ENCODE measurements at regions not wholly inside any gene's neighbourhood (a gene's known extent, or its start where the extent isn't known, plus 50 kb on each side); places are given as distances from the start of the nearest gene placed in this dataset.

GRCh38 chr14:41222581-41222980 is 384.1 kb upstream of the LRFN5 start:
- no peak for TF ChIP-seq POLR2AphosphoS5 (IDR thresholded peaks at IDR 0.05; ENCODE audit: low read depth, low read length)
- no peak for TF ChIP-seq REST (IDR thresholded peaks at IDR 0.05; ENCODE audit: insufficient read depth in 1 of 2, low read depth in 2 of 2, low read length in 2 of 2)

Data from PFSK-1 (cell line).